Ishikawa (cell line): ENCODE measurements at regions not wholly inside any gene's neighbourhood (a gene's known extent, or its start where the extent isn't known, plus 50 kb on each side); places are given as distances from the start of the nearest gene placed in this dataset.

Experiments
- CEBPB ChIP-seq: IDR thresholded peaks from 2 replicates; pipeline ENCODE4 v1.6.1; 2012
- CREB1 ChIP-seq: IDR thresholded peaks from 2 replicates; pipeline ENCODE4 v1.6.1; 2012; ENCODE audit warnings: low read depth
- EGR1 ChIP-seq: IDR thresholded peaks from 2 replicates; pipeline ENCODE4 v1.6.1; 2012
- EP300 ChIP-seq: IDR thresholded peaks from 2 replicates; pipeline ENCODE4 v1.6.1; 2012; ENCODE audit warnings: borderline replicate concordance
- FOXM1 ChIP-seq: IDR thresholded peaks from 2 replicates; pipeline ENCODE4 v1.6.1; 2012; ENCODE audit warnings: low read depth, borderline replicate concordance
- MAX ChIP-seq: IDR thresholded peaks from 2 replicates; pipeline ENCODE4 v1.6.1; 2012
- NFIC ChIP-seq: IDR thresholded peaks from 2 replicates; pipeline ENCODE4 v1.6.1; 2012
- RAD21 ChIP-seq: IDR thresholded peaks from 2 replicates; pipeline ENCODE4 v1.6.1; 2012; ENCODE audit warnings: low read depth
- REST ChIP-seq: IDR thresholded peaks from 2 replicates; pipeline ENCODE4 v1.6.1; 2012; ENCODE audit warnings: low read depth, mild to moderate bottlenecking
- TAF1 ChIP-seq: IDR thresholded peaks from 2 replicates; pipeline ENCODE4 v1.6.1; 2012; ENCODE audit warnings: low read depth, mild to moderate bottlenecking
- TCF12 ChIP-seq: IDR thresholded peaks from 2 replicates; pipeline ENCODE4 v1.6.1; 2012; ENCODE audit warnings: low read depth
- TEAD4 ChIP-seq: IDR thresholded peaks from 2 replicates; pipeline ENCODE4 v1.6.1; 2012
- USF1 ChIP-seq: IDR thresholded peaks from 2 replicates; pipeline ENCODE4 v1.6.1; 2012
- YY1 ChIP-seq: IDR thresholded peaks from 2 replicates; pipeline ENCODE4 v1.6.1; 2012; ENCODE audit warnings: low read depth
- ZBTB7A ChIP-seq: IDR thresholded peaks from 2 replicates; pipeline ENCODE4 v1.6.1; 2012; ENCODE audit warnings: low read depth

- TF ChIP-seq CEBPB (no peak), REST (no peak), TCF12 (no peak), CREB1 (no peak), YY1 (no peak), NFIC (no peak), RAD21 (no peak), MAX (no peak), EGR1 (no peak), TAF1 (no peak), EP300 (no peak), FOXM1 (no peak), ZBTB7A (no peak), TEAD4 (no peak), USF1 (no peak)
Observed at GRCh38 chr2:58906081-58906645, 665.0 kb upstream of the FANCL start.

- TF ChIP-seq YY1, result no peak
- TF ChIP-seq TEAD4, result no peak
- TF ChIP-seq CEBPB, result no peak
- no peak for TF ChIP-seq ZBTB7A
- no peak for TF ChIP-seq MAX
- no peak for TF ChIP-seq FOXM1
- no peak for TF ChIP-seq USF1
- TF ChIP-seq TCF12, result no peak
- TF ChIP-seq EGR1, result no peak
- TF ChIP-seq NFIC, result no peak
- TF ChIP-seq REST, result no peak
Observed at GRCh38 chr2:58904095-58904494, 663.0 kb upstream of the FANCL start.

GRCh38 chr2:58903427-58903826 lies 662.3 kb upstream of the FANCL start:
- TF ChIP-seq EP300 (no peak), CEBPB (no peak), TEAD4 (no peak), TAF1 (no peak), FOXM1 (no peak), RAD21 (no peak), ZBTB7A (no peak), TCF12 (no peak), MAX (no peak), EGR1 (no peak), USF1 (no peak)

GRCh38 chr2:58900246-58901027 lies 659.3 kb upstream of the FANCL start:
- TF ChIP-seq CREB1 (no peak), EGR1 (no peak), TCF12 (no peak), TEAD4 (no peak), EP300 (no peak)

GRCh38 chr2:58899692-58900091 lies 658.6 kb upstream of the FANCL start:
- TF ChIP-seq YY1 (no peak), TCF12 (no peak), NFIC (no peak), TAF1 (no peak), TEAD4 (no peak), MAX (no peak), EP300 (no peak), CEBPB (no peak)
